HG03139 (cell line): ENCODE measurements at regions not wholly inside any gene's neighbourhood (a gene's known extent, or its start where the extent isn't known, plus 50 kb on each side); places are given as distances from the start of the nearest gene placed in this dataset.

Source experiments
- ATAC-seq: cut with Tn5 transposase; IDR thresholded peaks from one replicate; pipeline ENCODE4 v1.9.1; 2021; ENCODE audit not compliant: unreplicated experiment

DNA sequence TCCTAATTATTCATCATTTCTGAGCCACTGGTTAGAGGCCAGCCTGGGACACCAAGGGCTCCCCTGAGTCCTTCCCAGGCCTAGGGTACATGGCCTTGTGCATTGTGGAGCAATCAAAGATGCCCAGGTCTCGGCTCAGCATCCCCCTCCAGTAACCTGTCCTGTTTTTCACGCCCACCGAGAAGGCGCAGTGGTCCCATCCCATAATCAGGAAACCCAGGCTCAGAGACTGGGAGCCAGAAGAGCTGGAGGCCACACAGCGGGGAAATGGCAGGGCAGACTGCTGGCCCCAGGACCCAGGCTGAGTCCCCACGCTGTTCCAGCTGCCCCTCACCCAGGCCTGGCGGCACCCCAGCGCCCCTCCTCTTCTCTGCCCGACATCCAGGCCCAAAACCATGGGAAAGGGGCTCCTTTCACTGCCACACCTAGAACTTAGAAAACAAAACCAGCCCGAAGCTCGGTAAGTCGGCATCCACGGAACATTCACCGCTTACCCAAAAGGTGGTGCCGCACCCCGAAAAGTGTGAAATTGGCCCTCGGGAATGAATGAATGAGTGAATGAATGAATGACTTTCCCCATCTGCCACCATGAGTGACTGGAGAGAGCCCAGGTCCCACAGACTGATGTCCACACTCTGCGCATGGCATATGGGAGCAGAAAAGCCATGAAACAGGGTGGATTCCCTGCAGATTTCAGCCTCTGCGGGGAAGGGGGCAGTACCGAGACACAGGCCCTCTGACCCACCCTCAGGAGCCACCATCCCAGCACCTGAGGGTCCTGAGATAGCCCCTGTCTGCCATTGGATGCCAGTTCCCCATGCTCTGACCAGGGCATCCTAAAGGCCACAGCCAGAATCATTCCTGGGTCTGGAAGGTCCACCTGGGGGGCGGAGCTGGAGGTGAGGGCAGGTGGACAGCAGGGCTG lies 132.5 kb downstream of the OLFM1 start:
- ATAC-seq = no peak

DNA sequence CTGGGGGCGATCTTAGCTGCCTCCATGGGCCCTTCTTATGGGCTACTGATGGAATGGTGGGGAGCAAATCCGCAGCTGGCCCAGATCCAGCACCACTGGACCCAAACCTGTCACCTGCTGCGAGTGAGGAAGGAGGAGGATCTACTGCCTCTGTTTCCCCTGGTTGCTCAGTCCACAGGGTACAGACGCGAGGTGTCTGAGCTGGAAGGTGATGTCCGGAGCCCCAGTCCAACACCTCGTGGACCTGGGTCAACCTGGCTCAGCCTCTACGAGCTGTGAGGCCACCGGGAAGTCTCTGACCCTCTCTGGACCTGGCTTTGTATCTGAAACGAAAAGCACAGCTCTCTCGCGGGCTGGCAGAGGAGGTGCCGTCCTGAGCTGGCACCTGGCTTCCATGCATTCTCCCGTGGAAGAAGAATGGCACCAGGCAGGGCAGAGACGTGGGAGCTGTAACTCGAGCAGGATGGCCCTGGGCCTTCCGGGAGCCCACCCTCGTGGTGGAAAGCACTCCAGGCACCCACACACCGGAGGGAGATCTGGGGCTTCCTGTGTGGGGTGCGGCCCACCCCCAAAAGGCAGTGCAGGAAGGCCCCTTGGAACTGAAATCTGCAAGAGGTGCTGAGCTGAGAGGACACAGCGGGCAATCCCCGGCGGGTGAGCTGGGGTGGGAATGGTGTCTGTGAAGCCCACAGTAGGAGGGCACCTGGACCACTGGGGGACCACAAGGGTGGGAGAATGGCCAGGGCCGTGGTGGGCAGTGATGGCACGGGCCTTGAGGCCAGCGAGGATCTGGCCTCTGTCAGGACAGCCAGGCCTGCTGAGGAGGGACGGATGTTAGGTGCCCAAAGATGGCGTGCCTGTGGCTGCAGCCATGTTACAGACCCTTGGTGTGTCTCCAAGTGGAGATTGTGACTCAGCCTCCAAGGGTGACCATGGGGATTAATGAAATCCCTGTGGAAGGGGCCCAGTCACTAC lies 133.4 kb downstream of the OLFM1 start:
- no peak for ATAC-seq

GRCh38 chr9:135221576-135221950 lies 134.1 kb downstream of the OLFM1 start:
- no peak for ATAC-seq

DNA sequence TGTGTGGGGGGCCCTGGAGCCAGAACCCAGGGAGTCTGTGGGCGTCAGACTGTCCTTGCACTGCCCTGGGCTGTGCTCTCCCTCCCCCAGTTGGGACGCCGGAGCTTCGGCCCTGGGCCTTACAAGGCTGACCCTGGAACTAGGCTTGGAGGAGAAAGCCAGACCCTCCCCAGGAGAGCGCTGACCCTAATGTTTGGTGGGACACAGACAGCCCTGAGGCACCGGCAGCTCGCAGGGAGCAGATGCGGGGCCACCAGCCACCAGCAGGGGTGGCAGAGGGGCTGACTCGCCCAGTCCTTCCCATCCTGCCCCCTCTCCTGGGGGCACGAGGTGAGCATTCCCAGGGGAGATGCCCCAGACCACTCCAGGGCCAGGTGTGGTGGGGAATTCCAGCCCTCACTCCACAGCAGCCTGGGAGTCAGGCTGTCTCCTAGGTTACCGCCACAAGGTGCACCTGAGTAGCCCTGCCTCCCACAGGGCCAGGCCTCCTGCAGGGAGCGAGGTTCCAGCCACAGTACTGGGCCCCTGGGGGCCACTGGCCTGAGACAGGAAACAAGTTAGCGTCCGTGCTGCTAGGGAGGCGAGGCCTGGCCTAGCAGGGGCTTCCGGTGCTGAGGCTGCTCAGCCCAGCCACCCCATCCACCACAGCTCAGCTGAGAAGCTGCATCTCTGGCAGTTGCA lies 134.6 kb downstream of the OLFM1 start:
- no peak for ATAC-seq

DNA sequence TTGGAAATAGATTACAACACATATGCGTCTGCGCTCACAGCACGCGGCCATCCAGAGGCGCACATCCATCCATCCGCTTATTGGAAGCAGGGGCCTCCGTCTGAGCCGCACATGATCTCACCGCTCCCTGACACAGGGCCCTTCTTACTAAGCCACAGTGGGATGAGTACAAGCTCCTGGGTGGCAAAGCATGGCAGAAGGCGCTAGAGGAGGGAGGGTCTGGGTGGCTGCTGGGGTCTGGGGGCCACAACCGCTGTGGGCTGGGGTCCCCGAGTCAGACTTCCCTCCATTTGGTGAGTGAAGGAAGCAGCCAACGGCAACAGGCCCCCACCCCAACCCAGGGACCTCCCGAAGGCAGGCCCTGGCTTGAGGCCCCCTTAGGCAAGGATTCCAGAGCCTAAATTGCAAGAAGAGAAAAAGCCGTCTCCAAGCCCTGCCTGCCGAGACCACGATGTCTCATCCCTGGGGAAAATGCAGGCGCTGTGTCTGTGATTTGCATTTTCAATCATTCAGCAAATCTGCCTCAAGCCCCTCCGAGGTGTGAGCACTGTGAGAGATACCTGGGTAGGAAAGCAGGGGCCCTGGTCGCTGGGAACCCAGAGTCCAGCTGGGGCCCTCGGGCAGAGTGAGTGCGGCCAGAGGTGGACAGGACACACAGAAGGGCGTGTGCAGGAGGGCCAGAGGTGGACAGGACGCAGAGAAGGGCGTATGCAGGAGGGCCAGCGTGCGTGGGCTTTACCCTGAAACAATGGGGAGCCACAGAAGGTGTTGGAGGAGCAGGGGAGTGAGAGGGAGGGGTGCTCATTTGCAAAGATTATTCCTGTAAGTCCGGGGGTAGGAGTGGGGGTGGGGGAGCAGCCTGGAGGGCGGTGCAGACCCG lies 135.7 kb downstream of the OLFM1 start:
- no peak for ATAC-seq

GRCh38 chr9:135223831-135224230 lies 136.4 kb downstream of the OLFM1 start:
- no peak for ATAC-seq

DNA sequence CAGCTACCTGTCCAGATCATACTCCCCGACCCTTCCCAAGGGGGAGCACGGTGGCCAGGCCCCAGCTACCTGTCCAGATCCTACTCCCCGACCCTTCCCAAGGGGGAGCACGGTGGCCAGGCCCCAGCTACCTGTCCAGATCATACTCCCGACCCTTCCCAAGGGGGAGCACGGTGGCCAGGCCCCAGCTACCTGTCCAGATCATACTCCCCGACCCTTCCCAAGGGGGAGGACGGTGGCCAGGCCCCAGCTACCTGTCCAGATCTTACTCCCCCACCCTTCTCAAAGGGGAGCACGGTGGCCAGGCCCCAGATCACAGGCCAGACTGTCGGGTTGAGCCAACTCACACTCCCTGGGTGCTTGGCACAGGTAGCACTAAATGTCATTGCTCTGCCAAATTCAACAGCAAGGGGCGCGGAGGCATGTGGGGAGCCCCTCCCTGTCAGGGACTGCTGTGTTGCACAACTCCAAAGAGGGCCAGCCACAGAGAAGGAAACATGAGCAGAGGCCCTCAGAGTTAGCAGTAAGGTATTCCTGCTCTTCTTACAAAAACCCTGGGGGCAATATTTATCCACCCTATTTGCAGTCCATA lies 136.9 kb downstream of the OLFM1 start:
- no peak for ATAC-seq

GRCh38 chr9:135224921-135225541 lies 137.6 kb downstream of the OLFM1 start:
- no peak for ATAC-seq

DNA sequence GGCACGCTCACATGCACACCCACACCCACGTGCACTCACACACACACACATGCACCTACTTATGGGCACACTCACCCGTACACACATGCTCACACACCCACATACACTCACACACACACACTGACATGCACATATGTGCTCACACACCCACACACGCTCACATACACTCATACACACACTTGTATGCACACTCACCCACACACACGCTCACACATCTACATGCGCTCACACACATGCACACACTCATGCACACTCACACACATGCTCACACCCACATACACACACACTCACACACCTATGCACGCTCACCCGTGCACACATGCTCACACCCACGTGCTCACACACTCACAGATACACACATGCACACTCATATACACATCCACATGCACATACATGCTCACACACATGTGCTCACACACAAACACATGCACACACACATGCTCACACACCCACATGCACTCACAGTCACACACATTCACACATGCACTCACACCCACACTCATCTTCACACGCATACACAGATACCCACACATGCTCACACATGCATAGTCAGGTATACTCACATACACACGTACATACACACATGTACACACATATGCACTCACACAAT lies 138.3 kb downstream of the OLFM1 start:
- no peak for ATAC-seq

GRCh38 chr9:135226369-135227050 lies 139.0 kb downstream of the OLFM1 start:
- ATAC-seq = no peak

- ATAC-seq = no peak
These were observed 140.3 kb downstream of the OLFM1 start for GRCh38 chr9:135227641-135228251.

- ATAC-seq = no peak
These were observed 141.0 kb downstream of the OLFM1 start for GRCh38 chr9:135228345-135228982.

- no peak for ATAC-seq
These were observed 141.6 kb downstream of the OLFM1 start for GRCh38 chr9:135228983-135229625.

GRCh38 chr9:135229701-135230385 lies 142.4 kb downstream of the OLFM1 start:
- ATAC-seq = no peak

- no peak for ATAC-seq
These were observed 142.9 kb downstream of the OLFM1 start for GRCh38 chr9:135230386-135230765.

DNA sequence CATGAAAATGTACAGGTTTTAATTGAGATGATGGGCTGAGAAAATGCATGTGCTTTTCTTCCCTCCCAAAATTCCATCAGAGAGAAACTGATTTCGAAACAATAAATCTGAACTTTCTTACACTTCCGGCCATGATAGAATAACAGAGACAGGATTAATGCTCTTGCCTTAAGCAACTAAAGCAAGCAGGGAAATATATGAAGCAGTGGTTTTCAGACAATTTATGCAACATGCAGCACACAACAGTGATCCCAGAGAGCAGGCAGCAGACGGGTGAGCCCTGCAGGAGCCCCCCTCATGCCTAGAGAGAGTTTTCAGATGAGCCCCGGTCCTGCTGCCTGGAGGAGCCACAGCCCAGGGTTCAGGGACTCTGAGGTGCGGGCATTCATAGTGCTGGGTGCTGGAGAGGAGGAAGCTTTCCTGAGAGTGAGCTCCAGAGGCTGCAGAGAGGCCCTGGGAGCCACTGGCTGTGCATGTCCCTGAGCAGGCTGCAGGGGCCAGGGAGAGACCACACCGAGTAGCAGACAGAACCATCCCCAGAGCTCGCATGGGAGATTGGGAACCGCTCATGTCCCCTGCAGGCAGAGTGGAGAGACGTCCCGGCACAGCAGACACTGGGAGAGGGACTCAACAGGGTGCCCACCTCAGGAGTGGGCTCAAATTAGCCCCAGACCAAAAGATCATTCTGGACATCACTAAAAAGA lies 143.5 kb downstream of the OLFM1 start:
- no peak for ATAC-seq
